Caco-2 (cell line): ENCODE measurements at regions not wholly inside any gene's neighbourhood (a gene's known extent, or its start where the extent isn't known, plus 50 kb on each side); places are given as distances from the start of the nearest gene placed in this dataset.

Source experiments
- BruUV-seq: library from RNA; stranded (reverse); fragments of 400-500 nt; replicated peaks from 2 replicates; lab custom pipeline; 2021; lab: Mats Ljungman, UMichigan
- CTCF ChIA-PET: fragments of 300-600 bp; sonication (Branson Sonifier 250); formaldehyde crosslinking; loops from one replicate; lab custom pipeline; 2022; ENCODE audit warnings: antibody characterized with exemption; lab: Charles Lee
- POLR2A ChIA-PET: fragments of 300-600 bp; sonication (Branson Sonifier 250); formaldehyde crosslinking; loops from one replicate; lab custom pipeline; 2022; ENCODE audit warnings: antibody characterized with exemption; lab: Charles Lee
- DNase-seq, 2 experiments: peaks; one replicate each; pipeline versions ENCODE4 v3.0.0 to v3.0.0-alpha.2; 2020 to 2022
- H3K27me3 ChIP-seq: replicated peaks from 2 replicates; pipeline ENCODE4 v1.6.0; 2011; ENCODE audit warnings: low read length; ENCODE audit not compliant: control insufficient read depth, insufficient read depth
- H3K36me3 ChIP-seq: 2 replicates; pipeline ENCODE4 v1.5.1; 2011; ENCODE audit warnings: low read length; ENCODE audit not compliant: control insufficient read depth, insufficient read depth
- H3K4me1 ChIP-seq: fragments of 250-450 bp; sonication (Bioruptor Pico); 2 replicates; pipeline ENCODE4 v1.5.1; 2020; ENCODE audit warnings: mild to moderate bottlenecking
- H3K4me3 ChIP-seq: 2 replicates; pipeline ENCODE4 v1.5.1; 2011; ENCODE audit warnings: low read depth, mild to moderate bottlenecking, control low read depth, low read length
- H3K9me3 ChIP-seq: fragments of 250-450 bp; sonication (Bioruptor Pico); 2 replicates; pipeline ENCODE4 v1.5.1; 2020; ENCODE audit warnings: mild to moderate bottlenecking, moderate library complexity
- H3K27ac Mint-ChIP-seq: one replicate; pipeline ENCODE4 v1.8.0; 2022; ENCODE audit warnings: mixed read lengths; ENCODE audit not compliant: unreplicated experiment
- H3K27me3 Mint-ChIP-seq: one replicate; pipeline ENCODE4 v1.8.0; 2022; ENCODE audit warnings: mixed read lengths; ENCODE audit not compliant: insufficient read depth, unreplicated experiment
- H3K36me3 Mint-ChIP-seq: one replicate; pipeline ENCODE4 v1.8.0; 2022; ENCODE audit warnings: mild to moderate bottlenecking, mixed read lengths; ENCODE audit not compliant: insufficient read depth, unreplicated experiment
- H3K4me1 Mint-ChIP-seq: one replicate; pipeline ENCODE4 v1.8.0; 2022; ENCODE audit warnings: low read depth, mixed read lengths; ENCODE audit not compliant: unreplicated experiment
- H3K4me3 Mint-ChIP-seq: one replicate; pipeline ENCODE4 v1.8.0; 2022; ENCODE audit warnings: mild to moderate bottlenecking, moderate library complexity, mixed read lengths; ENCODE audit not compliant: unreplicated experiment
- H3K9me3 Mint-ChIP-seq: one replicate; pipeline ENCODE4 v1.8.0; 2022; ENCODE audit warnings: mixed read lengths; ENCODE audit not compliant: unreplicated experiment
- intact Hi-C: fragments of 100-400 bp; cut with micrococcal nuclease; formaldehyde crosslinking; loops from one replicate; pipeline ENCODE4 v1.10.0; 2022; ENCODE audit not compliant: unreplicated experiment
- TF ChIP-seq, protein P1 (sequence below), 2 experiments: fragments of 200-600 bp in 1 of 2; IDR thresholded peaks; 1 replicate in 1 of 2; 2 replicates in 1 of 2; pipeline versions ENCODE4 v1.5.1 to v1.8.0; 2011 to 2022; ENCODE audit warnings: antibody characterized with exemption in 1 of 2, control low read depth in 1 of 2, inconsistent platforms in 1 of 2, low read depth in 1 of 2, low read length in 1 of 2, mild to moderate bottlenecking in 1 of 2, moderate library complexity in 1 of 2; ENCODE audit not compliant: insufficient read depth in 1 of 2, severe bottlenecking in 1 of 2, unreplicated experiment in 1 of 2

DNA sequence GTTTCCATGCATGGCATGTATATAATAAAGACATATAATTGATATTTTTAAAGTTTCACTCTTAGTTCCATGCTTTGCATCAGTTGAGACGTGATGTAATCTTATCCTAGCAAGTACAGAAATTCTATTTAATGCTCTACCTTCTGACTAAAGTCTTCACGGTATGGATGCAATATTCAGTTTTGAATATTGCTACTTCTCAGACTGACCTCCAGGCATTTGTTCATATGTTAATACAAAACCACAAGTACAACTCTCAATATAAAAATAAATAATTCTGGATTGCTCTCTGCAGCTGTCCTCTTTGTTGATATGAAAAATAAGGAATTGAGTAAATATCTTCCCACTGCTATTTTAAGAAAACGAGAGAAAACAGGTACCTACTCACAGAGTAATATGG, 309.8 kb upstream of the HAND2 start:
- H3K9me3 Mint-ChIP-seq, result no peaks in the 10 kb centered on the region
- H3K4me3 ChIP-seq, result no peak overlapping the region
- BruUV-seq, result no TSS peak
- ChIA-PET CTCF (no interaction called here), POLR2A (no interaction called here)
- no peaks in the 10 kb centered on the region for H3K4me1 Mint-ChIP-seq
- intact Hi-C loops, result no loop called here
- no peaks in the 10 kb centered on the region for H3K9me3 ChIP-seq
- no peak overlapping the region for H3K27ac Mint-ChIP-seq
- H3K27me3 ChIP-seq, result no peaks in the 10 kb centered on the region
- TF ChIP-seq, protein P1, sequence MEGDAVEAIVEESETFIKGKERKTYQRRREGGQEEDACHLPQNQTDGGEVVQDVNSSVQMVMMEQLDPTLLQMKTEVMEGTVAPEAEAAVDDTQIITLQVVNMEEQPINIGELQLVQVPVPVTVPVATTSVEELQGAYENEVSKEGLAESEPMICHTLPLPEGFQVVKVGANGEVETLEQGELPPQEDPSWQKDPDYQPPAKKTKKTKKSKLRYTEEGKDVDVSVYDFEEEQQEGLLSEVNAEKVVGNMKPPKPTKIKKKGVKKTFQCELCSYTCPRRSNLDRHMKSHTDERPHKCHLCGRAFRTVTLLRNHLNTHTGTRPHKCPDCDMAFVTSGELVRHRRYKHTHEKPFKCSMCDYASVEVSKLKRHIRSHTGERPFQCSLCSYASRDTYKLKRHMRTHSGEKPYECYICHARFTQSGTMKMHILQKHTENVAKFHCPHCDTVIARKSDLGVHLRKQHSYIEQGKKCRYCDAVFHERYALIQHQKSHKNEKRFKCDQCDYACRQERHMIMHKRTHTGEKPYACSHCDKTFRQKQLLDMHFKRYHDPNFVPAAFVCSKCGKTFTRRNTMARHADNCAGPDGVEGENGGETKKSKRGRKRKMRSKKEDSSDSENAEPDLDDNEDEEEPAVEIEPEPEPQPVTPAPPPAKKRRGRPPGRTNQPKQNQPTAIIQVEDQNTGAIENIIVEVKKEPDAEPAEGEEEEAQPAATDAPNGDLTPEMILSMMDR (IDR thresholded peaks at IDR 0.05; ENCODE audit: insufficient read depth in 1 of 2, low read depth in 1 of 2, low read length in 1 of 2, severe bottlenecking in 1 of 2, unreplicated experiment in 1 of 2), result no peak
- H3K27me3 Mint-ChIP-seq, result no peaks in the 10 kb centered on the region
- no peak for DNase-seq
- H3K4me3 Mint-ChIP-seq, result no peak overlapping the region
- H3K4me1 ChIP-seq, result no peaks in the 10 kb centered on the region
- H3K36me3 ChIP-seq, result no peaks in the 10 kb centered on the region
- no peaks in the 10 kb centered on the region for H3K36me3 Mint-ChIP-seq

DNA sequence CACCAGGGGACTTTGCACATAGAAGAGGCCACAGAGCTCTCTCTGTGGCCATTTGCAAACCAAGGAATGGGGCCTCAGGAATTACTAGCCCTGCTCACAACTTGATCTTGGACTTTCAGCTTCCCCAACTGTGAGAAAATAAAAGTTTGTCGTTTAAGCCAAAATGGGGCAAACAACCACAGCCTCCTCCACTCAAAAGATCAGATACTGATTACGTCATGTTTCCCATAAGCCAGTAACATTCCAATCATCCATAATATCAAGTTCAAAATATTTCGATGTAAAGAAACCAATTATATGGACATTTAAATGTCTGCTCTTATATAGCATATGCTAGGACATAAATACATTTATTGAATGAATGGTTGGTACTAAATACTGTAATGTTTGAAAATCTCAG, 307.5 kb upstream of the HAND2 start:
- Histone ChIP-seq H3K27me3 (no peaks in the 10 kb centered on the region), H3K9me3 (no peaks in the 10 kb centered on the region), H3K36me3 (no peaks in the 10 kb centered on the region), H3K4me1 (no peaks in the 10 kb centered on the region), H3K4me3 (no peak overlapping the region)
- CTCF ChIA-PET, result no interaction called here
- no peak for DNase-seq
- Mint-ChIP-seq H3K27me3 (no peaks in the 10 kb centered on the region), H3K4me1 (no peaks in the 10 kb centered on the region), H3K9me3 (no peaks in the 10 kb centered on the region), H3K4me3 (no peak overlapping the region), H3K36me3 (no peaks in the 10 kb centered on the region), H3K27ac (no peak overlapping the region)
- no TSS peak for BruUV-seq
- TF ChIP-seq, protein P1 (IDR thresholded peaks at IDR 0.05; ENCODE audit: insufficient read depth in 1 of 2, low read depth in 1 of 2, low read length in 1 of 2, severe bottlenecking in 1 of 2, unreplicated experiment in 1 of 2), result no peak
- intact Hi-C loops, result no loop called here
- POLR2A ChIA-PET, result no interaction called here

DNA sequence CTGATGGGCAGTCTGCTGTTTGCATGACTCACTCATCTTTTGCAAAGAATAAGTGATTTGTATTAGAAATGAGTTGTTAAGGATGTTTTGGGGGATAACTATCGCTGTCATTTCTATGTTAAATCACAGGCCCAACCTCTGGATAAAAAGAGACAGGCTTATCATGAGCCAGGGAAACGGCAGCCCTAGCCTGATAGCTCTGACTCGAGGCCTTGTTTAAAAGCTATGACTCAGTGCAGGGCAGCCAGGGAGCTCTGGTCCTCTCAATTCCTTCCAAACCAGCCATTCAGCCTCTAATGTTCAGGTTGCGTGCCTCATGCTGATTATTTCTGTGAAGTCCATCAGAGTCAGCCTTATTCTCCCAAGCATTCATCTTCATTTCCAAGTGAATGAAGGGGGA, 305.9 kb upstream of the HAND2 start:
- Mint-ChIP-seq H3K36me3 (no peaks in the 10 kb centered on the region), H3K4me1 (no peaks in the 10 kb centered on the region), H3K4me3 (no peak overlapping the region), H3K27me3 (no peaks in the 10 kb centered on the region), H3K27ac (no peak overlapping the region), H3K9me3 (no peaks in the 10 kb centered on the region)
- DNase-seq, result no peak
- BruUV-seq, result no TSS peak
- Histone ChIP-seq H3K4me1 (no peaks in the 10 kb centered on the region), H3K4me3 (no peak overlapping the region), H3K9me3 (no peaks in the 10 kb centered on the region), H3K27me3 (no peaks in the 10 kb centered on the region), H3K36me3 (no peaks in the 10 kb centered on the region)
- ChIA-PET POLR2A (no interaction called here), CTCF (no interaction called here)
- TF ChIP-seq, protein P1 (IDR thresholded peaks at IDR 0.05; ENCODE audit: insufficient read depth in 1 of 2, low read depth in 1 of 2, low read length in 1 of 2, severe bottlenecking in 1 of 2, unreplicated experiment in 1 of 2), result no peak
- intact Hi-C loops, result no loop called here
